DMS153 treated with DMSO at 0.1 percent for 48 hours (cell line): ENCODE measurements at regions not wholly inside any gene's neighbourhood (a gene's known extent, or its start where the extent isn't known, plus 50 kb on each side); places are given as distances from the start of the nearest gene placed in this dataset.
"Not testable (repeated sequence)": the region's sequence is repeated elsewhere in the genome, so short reads cannot be mapped to it uniquely, and the experiment has no call there.

Source experiments
- DNase-seq: peaks from one replicate; lab custom pipeline; 2025; ENCODE audit not compliant: unreplicated experiment; lab: John Stamatoyannopoulos, UW

GRCh38 chr6:55052846-55053245, 121.5 kb upstream of the HCRTR2 start:
- no peak for DNase-seq

GRCh38 chr6:55058682-55059081, 115.6 kb upstream of the HCRTR2 start:
- DNase-seq: no peak

GRCh38 chr6:55064711-55065420, 109.4 kb upstream of the HCRTR2 start:
- no peak for DNase-seq

GRCh38 chr6:55069132-55069781, 105.1 kb upstream of the HCRTR2 start:
- DNase-seq: peak; percentile 13

GRCh38 chr6:55082021-55082420, 92.3 kb upstream of the HCRTR2 start:
- DNase-seq: no peak

- DNase-seq: not testable (repeated sequence)
Measured at GRCh38 chr6:55088011-55088410, 86.3 kb upstream of the HCRTR2 start.

GRCh38 chr6:55088902-55089301, 85.4 kb upstream of the HCRTR2 start:
- DNase-seq: no peak

- no peak for DNase-seq
Measured at GRCh38 chr6:55089325-55089724, 85.0 kb upstream of the HCRTR2 start.

GRCh38 chr6:55100686-55101085, 73.6 kb upstream of the HCRTR2 start:
- DNase-seq: no peak

- DNase-seq: no peak
Measured at GRCh38 chr6:55101157-55101556, 73.2 kb upstream of the HCRTR2 start.

GRCh38 chr6:55108134-55109130, 65.9 kb upstream of the HCRTR2 start:
- no peak for DNase-seq

GRCh38 chr6:55117267-55117666, 57.0 kb upstream of the HCRTR2 start:
- DNase-seq: no peak

GRCh38 chr6:55124241-55124640, 50.1 kb upstream of the HCRTR2 start:
- DNase-seq: not testable (repeated sequence)
